ENCODE measurements at regions not wholly inside any gene's neighbourhood (a gene's known extent, or its start where the extent isn't known, plus 50 kb on each side); places are given as distances from the start of the nearest gene placed in this dataset.
"Not testable (repeated sequence)": the region's sequence is repeated elsewhere in the genome, so short reads cannot be mapped to it uniquely, and the experiment has no call there.

DNA sequence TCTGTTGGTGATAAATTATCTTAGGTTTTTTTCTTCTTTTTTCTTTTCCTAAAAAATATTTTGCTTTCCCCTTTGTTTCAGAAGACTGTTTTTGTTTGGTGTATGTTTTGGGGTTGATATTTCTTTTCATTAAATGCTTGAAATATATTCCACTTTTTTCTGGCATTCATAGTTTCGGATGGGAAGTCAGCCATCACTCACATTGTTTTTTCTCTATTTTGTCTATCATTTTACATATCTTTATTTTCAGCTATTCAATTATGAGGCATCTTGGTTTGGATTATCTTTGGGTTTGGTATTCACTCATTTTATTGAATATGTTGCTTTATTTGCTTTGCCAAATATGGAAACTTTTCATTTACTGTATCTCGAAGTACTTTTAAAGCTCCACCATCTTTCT, 600.5 kb upstream of the EYS start:
- no peak for FAIRE-seq
- no peak for DNase-seq (ENCODE audit: low spot score in 2 of 2)

DNA sequence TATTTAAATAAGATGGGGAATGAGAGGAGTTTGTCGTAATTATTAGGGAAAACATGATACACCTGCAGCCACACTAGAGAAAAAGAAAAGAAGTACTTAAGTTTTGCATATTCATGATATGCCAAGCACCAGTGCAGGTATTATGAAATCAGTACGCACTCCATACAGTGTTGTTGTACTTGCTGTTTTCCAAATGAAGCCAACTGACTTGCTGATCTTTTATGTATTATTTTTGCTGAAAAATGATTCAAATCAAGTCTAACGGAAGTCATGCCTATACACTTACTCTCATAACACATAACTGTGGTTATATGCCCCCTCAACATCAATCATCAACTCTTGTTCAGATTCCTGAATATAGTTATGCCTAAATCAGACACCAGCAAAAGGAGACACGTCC, 584.9 kb upstream of the EYS start:
- DNase-seq (ENCODE audit: low spot score in 2 of 2): no peak
- FAIRE-seq: no peak

DNA sequence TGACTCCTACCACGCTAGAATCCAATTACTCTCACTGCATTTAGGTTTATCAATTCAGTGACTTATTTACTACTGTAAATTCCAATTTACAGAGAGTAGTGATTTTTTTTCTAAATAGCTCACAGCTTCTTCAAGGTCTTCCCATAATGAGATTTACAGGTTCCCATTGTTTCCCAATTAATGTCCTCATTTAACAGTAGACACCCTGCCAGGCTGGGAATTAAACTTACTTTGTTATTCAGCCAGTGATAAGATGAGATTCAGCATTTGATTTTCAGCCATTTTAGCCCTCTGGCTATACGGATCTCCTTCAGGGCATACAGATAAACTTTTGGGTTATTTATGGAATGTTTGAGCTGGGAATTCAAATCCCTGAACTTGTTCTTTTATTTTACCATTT, 582.9 kb upstream of the EYS start:
- FAIRE-seq: no peak
- no peak for DNase-seq (ENCODE audit: low spot score in 2 of 2)

DNA sequence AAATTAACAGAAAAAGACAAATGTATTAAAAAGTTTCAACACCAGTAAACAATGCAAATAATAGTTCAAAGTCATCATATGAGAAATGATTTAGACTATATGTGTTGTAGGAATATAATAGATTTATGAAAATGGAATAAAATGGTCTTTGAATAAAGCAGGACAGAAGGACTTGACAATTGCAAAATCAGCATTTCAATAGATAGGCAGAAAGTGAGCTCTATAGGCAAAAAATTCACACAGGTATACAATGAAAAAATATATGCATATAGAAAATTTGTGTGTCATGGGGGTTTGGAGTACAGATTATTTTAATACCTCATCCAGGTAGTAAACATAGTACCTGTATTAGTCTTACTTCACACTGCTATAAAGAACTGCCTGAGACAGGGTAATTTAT, 571.1 kb upstream of the EYS start:
- FAIRE-seq (no peak), DNase-seq (ENCODE audit: low spot score in 2 of 2) (no peak)

DNA sequence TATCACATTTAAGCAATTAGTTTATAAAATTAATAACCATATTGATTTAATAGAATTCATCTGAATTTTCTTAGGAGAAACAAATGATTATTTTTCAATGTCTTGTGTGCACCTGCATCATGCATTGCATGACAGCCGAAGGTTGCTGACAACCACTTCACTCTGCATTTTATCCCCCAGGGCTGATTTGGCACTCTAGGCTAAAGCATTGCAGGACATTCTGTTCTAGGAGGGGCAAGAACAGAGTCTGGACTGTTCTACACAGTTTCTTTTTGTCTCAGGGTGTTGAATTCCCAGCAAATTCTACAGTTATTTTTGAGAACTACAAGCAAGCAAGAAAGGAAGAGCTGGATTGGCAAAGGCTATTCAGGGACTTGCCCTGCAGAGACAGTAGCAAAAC, 570.4 kb upstream of the EYS start:
- FAIRE-seq (no peak), DNase-seq (ENCODE audit: low spot score in 2 of 2) (no peak)

DNA sequence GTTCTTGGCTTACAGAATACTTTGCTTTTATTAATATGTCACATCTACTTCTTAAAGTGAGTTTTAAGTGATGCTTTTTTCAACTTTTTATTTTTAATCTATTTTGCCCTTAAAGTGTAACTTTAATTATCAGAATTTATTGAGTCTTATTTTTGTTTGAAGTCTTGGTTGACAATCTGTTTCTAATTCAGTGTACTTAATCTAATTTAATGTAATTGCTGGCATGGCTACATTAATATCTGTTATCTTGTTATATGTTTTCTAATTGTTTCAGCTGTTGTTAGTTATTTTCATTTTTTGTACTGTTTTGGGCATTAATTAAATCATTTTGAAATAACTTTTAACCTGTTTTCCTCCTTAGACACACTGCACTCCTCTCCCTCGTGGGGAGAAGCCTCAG, 558.7 kb upstream of the EYS start:
- FAIRE-seq (no peak), DNase-seq (ENCODE audit: low spot score in 2 of 2) (no peak)

DNA sequence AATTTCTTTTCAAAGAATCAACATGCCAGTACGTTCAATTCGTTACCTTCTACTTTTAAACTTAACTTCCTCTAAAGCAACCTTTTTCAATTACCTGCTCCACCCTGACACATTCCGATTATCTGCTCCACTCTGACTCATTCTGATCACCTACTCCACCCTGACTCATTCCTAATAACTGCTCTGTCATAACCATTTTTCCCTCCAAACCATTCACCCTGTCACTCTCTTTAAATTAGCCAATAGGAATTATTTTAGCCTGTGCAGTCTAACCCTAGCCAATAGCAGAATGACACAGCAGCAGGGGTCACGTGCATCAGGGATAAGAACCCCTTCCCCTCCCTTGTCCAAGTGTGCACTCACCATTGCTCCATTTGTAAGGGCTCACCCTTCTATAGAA, 557.4 kb upstream of the EYS start:
- no peak for DNase-seq (ENCODE audit: low spot score in 2 of 2)
- no peak for FAIRE-seq

DNA sequence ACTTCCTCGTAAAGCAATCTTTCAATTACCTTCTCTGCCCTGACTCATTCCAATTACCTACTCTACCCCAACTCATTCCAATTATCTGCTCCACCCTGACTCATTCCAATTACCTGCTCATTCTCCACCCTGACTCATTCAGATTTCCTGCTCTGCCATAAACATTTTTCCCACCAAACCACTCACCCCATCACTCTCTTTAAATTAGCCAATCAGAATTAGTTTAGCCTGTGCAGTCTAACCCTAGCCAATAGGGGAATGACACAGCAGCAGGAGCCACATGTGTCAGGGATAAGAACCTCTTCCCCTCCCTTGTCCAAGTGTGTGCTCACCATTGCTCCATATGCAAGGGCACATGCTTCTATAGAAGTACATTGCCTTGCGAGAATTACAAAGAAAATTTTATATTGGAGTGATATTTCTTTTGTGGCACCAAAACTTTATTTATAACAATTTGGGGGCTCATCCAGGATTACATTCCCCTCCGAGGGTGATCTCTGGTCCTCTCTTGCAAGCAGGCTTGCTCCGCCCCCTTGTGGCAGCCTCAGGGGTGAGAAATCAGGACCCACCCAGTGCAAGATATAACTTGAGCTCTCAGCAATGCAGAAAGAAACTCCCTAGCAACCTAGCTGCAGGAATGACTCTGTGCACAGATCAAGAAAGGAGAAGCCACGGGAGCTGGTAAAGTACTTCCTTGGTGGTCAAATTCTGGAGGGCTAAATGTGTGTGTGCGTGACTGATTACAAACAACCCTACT, 551.9 kb upstream of the EYS start:
- FAIRE-seq; DNase-seq (ENCODE audit: low spot score in 2 of 2): not testable (repeated sequence)

DNA sequence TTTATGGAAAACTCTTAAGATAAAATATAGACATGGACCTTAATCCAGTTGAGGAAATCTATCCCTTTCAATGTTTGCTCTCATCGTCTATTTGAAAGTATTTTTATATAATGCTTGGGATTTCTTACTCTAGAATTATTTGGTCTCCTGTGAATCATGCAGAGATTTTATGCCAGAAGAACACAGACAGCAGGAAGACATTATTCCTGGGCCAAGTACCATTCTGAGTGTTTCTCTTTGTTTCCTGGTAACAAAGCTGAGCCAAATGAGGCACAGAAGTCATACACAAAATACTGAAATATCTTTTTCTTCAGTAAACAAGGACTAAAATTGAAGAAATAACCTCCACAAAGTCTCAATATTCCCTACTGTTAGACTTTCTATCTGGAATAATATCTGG, 538.2 kb upstream of the EYS start:
- no peak for DNase-seq (ENCODE audit: low spot score in 2 of 2)
- no peak for FAIRE-seq

DNA sequence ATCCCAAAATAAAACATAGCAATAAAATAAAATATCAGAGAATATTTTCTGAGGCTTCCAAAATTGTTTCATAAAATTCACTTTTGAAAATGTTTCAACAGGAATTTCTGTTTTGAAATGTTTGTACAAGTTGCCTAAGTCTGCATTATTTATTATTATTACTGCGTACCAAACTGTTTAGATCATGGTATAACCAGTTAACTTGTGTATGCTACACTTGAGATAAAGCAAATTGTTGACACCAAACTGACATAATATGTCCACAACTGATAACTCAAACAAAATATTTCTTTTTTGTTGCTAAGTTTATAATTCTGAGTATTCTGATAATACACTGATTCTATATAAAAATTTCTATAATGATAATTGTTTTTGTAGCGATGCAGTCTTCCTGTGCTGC, 531.8 kb upstream of the EYS start:
- FAIRE-seq (no peak), DNase-seq (ENCODE audit: low spot score in 2 of 2) (no peak)

DNA sequence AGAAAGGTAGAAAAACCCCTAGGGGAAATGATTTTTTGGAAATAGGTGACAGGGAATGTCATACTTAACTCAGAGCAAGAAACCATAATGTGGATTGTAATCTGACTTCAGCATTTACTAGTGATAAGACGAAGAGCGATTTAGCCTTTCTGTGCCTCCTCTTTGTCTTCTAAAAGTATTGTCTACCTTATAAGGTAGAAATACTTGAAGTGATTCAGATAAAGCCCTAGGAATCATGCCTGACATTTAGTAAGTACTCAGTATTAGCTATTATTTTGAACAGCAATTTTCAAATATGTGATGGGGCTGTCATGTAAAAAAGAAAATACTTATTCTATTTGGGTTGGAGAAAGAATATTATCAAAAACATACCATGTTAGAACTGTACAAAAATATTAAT, 525.9 kb upstream of the EYS start:
- no peak for DNase-seq (ENCODE audit: low spot score in 2 of 2)
- no peak for FAIRE-seq

DNA sequence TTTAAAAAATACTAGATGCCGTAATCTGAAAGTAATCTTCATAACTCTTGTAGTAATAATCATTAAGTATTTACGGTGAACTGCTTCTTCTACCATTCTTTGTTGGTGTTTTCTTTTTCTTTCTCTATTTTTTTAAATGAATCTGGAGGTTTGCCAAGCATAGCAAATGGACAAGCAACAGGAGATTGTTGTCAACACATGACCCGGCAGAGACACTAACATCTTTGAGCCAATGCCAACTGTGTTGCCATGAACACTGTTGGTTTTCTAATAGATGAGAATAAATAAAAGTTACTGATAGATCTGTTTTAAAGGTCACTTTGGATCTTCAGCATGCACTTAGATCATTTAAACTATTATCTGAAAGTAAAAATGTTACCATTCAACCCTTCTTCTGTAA, 523.6 kb upstream of the EYS start:
- DNase-seq (ENCODE audit: low spot score in 2 of 2): no peak
- no peak for FAIRE-seq

DNA sequence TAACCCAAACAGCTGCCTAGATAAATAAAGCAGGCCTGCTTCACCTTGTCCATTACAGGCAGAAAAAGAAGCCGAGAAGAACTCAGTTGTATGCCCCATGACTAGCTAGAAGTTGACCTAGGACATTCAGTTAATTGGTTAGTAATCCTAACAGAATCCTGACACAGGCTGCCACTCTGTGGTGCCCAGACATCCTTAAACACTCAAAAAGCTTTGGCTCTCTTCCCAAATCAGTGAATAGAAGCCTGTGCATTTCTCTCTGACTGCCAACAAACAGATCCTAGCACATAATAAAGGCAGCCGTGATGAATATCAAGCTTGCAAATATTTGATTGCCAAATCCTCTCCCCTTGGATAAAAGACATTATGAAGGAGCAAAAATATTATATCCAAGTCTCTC, 519.1 kb upstream of the EYS start:
- FAIRE-seq (no peak), DNase-seq (ENCODE audit: low spot score in 2 of 2) (peak; percentile 10 to 14)

DNA sequence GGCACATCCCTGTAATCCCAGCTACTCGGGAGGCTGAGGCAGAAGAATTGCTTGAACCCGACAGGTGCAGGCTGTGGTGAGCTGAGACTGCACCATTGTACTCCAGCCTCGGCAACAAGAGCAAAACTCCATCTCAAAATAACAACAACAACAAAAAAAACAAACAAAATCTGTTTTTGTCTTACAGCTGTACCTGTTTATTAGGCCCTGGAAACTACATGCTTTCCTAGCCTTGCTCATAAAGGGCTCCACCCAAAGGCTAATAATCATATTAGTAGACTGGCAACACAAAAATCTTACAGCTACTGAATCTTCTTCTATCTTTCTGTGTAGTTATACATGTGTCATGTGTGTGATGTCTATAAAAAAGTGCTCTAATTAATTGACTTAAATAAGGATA, 503.9 kb upstream of the EYS start:
- DNase-seq (ENCODE audit: low spot score in 2 of 2) (no peak), FAIRE-seq (no peak)

DNA sequence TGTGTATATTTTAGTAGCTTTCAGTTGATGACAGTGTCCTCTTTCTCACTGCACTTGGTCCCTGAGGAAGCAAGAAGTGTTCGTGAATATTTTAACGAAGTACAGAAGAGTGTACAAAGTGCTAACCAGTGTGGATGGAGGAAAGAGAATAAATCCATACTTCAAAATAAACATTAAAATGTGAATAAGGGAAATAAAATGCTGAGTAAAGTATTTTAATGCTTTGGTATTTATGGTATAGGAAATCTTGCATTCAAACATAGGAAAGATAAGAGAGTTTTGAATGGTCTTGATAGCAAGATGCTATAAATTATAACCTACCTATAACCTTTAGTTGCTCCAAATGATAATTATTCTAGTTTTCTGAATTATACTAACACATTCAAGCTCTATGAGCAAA, 493.4 kb upstream of the EYS start:
- DNase-seq (ENCODE audit: low spot score in 2 of 2): no peak
- FAIRE-seq: no peak

DNA sequence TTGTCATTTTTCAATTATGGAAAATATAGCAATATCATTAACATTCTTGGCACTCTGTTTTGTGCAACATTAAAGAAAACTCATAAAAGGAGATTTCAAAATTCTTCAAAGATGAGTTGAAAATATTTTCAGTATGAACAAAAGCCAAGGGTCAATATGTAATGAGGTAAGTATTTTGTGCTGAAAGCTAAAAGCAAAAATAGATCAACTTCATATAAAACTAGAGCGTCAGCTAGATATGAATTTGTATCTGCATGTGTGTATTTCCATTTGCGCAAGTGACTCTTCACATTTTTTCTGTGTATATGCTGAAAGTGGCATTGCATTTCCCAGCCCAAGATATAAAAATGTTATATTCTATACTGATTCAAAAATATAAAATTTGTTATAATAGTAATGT, 492.1 kb upstream of the EYS start:
- DNase-seq (ENCODE audit: low spot score in 2 of 2): no peak
- no peak for FAIRE-seq

DNA sequence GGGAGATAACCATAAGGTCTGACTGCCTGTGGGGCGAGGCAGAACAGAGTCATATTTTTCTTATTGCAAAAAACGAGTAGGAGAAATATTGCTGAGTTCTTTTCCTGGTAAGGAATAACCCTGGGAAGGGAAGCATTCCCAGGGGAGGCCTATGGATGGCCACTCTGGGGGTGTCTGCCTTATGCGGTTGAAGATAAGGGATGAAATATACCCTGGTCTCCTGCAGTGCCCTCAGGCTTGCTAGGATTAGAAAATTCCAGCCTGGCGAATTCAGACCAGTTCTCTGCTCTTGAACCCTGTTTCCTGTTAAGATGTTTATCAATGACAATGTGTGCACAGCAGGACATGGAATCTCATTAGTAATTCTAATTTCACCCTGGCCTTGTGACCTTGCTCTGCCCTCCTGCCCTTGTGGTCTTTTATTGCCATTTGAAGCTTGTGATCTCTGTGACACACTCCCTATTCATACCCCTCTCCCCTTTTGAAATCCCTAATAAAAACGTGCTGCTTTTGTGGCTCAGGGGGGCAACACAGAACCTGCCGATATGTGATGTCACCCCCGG, 491.1 kb upstream of the EYS start:
- no peak for FAIRE-seq
- DNase-seq (ENCODE audit: low spot score in 2 of 2): no peak

DNA sequence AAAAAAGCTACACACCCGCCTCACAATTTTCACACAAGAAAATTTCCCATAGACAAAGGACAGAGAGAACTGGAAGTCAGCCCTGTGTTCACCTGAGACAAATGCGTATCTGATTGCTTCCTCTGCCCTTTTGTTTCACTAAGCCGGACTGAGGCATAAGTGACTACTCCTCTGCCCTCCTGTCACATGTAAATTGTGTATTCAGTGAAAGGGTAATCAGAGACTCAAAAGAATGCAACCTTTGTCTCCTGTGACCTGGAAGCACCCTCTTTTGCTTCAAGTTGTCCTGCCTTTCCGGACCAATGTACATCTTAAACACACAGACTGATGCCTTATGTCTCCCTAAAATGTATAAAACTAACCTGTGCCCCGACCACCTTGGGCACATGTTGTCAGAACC, 483.8 kb upstream of the EYS start:
- FAIRE-seq: no peak
- DNase-seq (ENCODE audit: low spot score in 2 of 2): no peak

DNA sequence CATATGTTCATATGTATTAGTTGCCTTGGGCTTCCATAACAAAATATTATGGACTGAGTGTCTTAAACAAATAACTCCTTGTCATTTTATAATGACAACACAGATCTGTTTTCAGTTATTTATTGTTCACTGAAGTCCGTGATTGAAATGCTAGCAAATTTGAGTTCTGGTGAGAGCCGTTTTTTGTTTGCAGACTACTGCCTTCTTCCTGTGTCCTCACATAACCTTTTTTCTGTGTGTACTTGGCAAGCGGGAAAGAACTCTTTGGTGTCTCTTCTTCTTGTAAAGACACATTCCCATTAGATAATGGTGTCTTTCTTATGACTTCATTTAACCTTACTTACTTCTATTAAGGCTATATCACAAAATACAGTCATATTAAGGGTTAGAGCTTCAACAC, 482.9 kb upstream of the EYS start:
- DNase-seq (ENCODE audit: low spot score in 2 of 2): no peak
- FAIRE-seq: no peak

DNA sequence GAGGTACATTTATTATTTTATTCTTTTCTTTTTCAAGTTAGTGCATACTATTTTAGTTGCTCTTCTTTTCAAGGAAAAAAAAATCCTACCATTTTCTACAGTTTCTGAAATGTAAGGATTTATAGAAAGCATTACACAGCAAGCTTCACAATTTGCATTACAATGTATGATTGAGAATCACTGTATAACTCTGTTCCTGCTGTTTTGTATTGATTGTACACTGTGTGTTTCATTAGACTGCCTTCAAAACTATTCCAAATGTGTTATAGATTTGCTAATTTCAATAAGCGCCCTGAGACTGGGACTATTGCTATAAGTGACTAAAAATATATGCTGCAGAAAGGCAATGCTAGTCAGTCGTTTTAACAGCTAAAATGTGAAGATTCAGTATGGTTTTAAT, 479.7 kb upstream of the EYS start:
- DNase-seq (ENCODE audit: low spot score in 2 of 2) (no peak), FAIRE-seq (no peak)

DNA sequence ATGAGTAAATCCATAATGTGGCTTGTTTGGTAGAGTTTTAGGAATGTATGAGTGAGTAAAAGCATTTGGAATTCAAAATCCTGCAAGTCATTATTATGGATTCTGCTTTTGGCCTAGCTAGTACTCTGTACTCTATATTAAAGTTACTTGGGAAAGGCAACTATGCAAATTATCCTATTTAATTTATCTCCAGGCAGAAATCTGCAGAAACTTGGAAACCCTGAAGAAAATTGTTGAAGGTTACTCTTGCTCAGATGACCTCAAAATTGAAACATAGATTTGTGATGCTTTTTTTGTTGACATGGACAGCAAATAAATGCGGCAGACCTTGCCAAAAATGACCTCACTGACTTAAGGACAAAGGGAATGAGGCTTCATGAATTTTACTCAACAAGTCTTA, 477.1 kb upstream of the EYS start:
- FAIRE-seq: no peak
- DNase-seq (ENCODE audit: low spot score in 2 of 2): no peak

DNA sequence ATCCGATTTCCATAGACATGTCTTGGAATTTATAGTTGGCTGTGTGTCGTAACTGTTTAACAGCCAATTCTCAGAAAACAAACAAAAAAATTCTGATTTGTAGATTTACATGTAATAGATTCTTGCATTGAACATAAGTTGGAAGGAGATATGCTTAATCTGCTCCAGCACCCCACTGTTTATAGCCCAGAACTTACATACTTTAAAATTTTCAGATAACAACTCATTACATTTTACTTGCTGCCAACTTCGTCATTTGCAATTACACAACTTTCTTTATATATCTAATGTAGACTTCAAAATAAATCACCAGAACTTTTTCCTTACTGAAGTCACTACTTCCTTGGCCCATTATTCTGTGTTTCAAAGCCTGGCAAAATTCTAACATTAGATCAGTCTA, 472.3 kb upstream of the EYS start:
- no peak for DNase-seq (ENCODE audit: low spot score in 2 of 2)
- FAIRE-seq: no peak

DNA sequence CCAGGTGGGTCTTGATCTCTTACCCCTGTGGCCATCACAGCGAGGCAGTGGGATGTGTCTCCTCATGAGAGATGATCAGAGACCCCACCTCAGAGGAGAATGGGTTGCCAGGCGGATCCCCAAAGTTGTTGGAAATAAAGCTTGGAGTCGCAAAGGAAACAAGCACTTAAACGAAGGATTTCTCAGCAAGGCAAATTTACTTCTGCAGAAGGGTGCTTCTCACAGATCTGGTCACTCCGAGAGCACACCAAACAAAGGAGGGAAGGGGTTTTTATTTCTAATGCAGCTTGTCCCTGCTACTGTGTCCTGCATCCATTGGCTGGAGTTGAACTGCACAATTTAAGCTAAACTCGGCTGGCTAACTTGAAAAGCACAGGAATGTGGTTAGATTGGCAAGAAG, 466.6 kb upstream of the EYS start:
- no peak for FAIRE-seq
- no peak for DNase-seq (ENCODE audit: low spot score in 2 of 2)
